Activated CD8-positive, alpha-beta memory T cell treated with anti-CD3 and anti-CD28 coated beads, Interleukin-2, amount 10 ng/mL, durations not matched to agents 7 days and 5 days (primary cell): ENCODE measurements at regions not wholly inside any gene's neighbourhood (a gene's known extent, or its start where the extent isn't known, plus 50 kb on each side); places are given as distances from the start of the nearest gene placed in this dataset.

ENCODE experiments used
- ATAC-seq: fragments of 150-1000 bp; cut with Tn5 transposase; one replicate; pipeline ENCODE4 v1.10.0; 2021; ENCODE audit warnings: moderate library complexity
- CTCF ChIA-PET: fragments of 350-600 bp; sonication (Branson Sonifier 250); formaldehyde crosslinking; loops from one replicate; lab custom pipeline; 2021; ENCODE audit warnings: antibody characterized with exemption; lab: Charles Lee
- DNase-seq: peaks from one replicate; pipeline ENCODE4 v3.0.0-alpha.2; 2020
- H3K27ac Mint-ChIP-seq: one replicate; pipeline ENCODE4 v1.8.0; 2021; ENCODE audit warnings: mild to moderate bottlenecking, mixed read lengths
- H3K27me3 Mint-ChIP-seq: one replicate; pipeline ENCODE4 v1.8.0; 2021; ENCODE audit warnings: mixed read lengths
- H3K36me3 Mint-ChIP-seq: one replicate; pipeline ENCODE4 v1.8.0; 2021; ENCODE audit warnings: mild to moderate bottlenecking, mixed read lengths
- H3K4me1 Mint-ChIP-seq: one replicate; pipeline ENCODE4 v1.8.0; 2021; ENCODE audit warnings: mixed read lengths
- H3K4me3 Mint-ChIP-seq: one replicate; pipeline ENCODE4 v1.8.0; 2021; ENCODE audit warnings: mild to moderate bottlenecking, moderate library complexity, mixed read lengths
- H3K9me3 Mint-ChIP-seq: one replicate; pipeline ENCODE4 v1.8.0; 2022; ENCODE audit warnings: low read depth, mixed read lengths

DNA sequence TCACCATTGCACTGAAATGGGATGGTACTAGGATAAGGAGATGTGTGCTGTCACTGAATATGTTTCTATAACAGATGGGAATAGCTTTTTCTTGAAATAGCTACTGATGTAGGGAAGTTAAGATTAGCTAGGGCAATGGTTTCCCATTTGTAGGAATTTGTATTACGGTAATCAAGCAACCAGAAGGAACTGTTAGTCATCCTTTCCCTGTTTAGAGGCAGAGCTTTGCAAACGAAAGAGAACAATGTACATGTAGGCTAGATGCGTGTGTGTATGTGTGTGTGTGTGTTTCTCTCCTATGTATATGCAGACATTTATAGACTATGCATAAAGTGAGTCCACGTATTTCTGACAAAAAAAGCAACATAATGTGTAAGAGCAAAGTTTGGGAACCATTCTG lies 171.9 kb upstream of the GRIA1 start:
- no peaks in the 10 kb centered on the region for H3K4me1 Mint-ChIP-seq
- DNase-seq (no peak), ATAC-seq (no peak)
- H3K36me3 Mint-ChIP-seq = no peaks in the 10 kb centered on the region
- H3K27me3 Mint-ChIP-seq = no peaks in the 10 kb centered on the region
- H3K9me3 Mint-ChIP-seq = peaks cover 2% of the 10 kb centered on the region
- CTCF ChIA-PET = no interaction called here
- H3K4me3 Mint-ChIP-seq = no peak overlapping the region
- H3K27ac Mint-ChIP-seq = no peak overlapping the region

DNA sequence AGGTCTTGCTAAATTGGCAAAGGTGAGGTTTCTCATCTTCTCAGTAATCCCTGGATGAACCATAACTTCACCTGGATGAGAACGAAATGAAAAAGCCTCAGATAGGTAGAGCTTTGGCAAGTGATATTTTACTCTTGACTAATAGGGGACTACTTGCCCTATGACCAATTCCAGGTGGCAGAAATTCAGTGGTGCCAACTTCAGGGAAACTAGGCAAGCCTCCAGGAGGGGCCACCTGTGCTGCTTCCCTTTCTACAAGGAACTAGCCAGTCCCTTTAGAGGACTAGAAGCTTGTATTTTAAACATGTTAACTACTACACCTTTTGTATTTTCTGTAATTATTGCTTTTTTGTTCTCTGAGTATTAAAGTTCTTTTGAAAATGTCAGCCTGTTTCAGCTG lies 169.0 kb upstream of the GRIA1 start:
- Mint-ChIP-seq H3K36me3 (no peaks in the 10 kb centered on the region), H3K27ac (no peak overlapping the region), H3K4me1 (no peaks in the 10 kb centered on the region), H3K27me3 (no peaks in the 10 kb centered on the region), H3K9me3 (peaks cover 2% of the 10 kb centered on the region), H3K4me3 (no peak overlapping the region)
- CTCF ChIA-PET = no interaction called here
- DNase-seq = no peak
- no peak for ATAC-seq

- CTCF ChIA-PET = no interaction called here
- H3K27me3 Mint-ChIP-seq = no peaks in the 10 kb centered on the region
- H3K4me3 Mint-ChIP-seq = no peak overlapping the region
- H3K4me1 Mint-ChIP-seq = no peaks in the 10 kb centered on the region
- H3K9me3 Mint-ChIP-seq = no peaks in the 10 kb centered on the region
- H3K36me3 Mint-ChIP-seq = no peaks in the 10 kb centered on the region
- H3K27ac Mint-ChIP-seq = no peak overlapping the region
- no peak for ATAC-seq
- no peak for DNase-seq
Observed at GRCh38 chr5:153340139-153340538, 150.3 kb upstream of the GRIA1 start.

- no peak for DNase-seq
- Mint-ChIP-seq H3K36me3 (no peaks in the 10 kb centered on the region), H3K4me1 (no peaks in the 10 kb centered on the region), H3K27ac (no peak overlapping the region), H3K4me3 (no peak overlapping the region), H3K27me3 (no peaks in the 10 kb centered on the region), H3K9me3 (no peaks in the 10 kb centered on the region)
- CTCF ChIA-PET = no interaction called here
- no peak for ATAC-seq
Observed at GRCh38 chr5:153340738-153341137, 149.7 kb upstream of the GRIA1 start.

DNA sequence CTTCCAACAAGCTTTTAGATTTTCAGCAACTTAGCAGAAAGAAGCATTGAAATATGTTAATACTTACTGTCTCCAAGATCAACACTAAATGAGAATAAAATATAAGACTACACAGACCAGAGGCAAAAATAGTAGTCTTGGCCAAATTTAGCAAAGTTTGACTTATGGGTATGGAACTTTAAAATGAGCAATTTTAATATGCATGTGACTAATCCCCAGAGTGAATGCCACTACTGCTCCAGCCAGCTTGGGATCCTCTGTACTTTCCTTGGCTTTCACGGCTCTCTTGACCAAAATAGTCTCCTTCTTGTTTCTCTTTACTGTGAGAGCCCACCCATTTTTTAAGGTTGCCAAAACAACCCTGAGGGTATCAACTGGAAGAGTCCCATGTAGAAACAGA lies 148.0 kb upstream of the GRIA1 start:
- no peaks in the 10 kb centered on the region for H3K36me3 Mint-ChIP-seq
- H3K9me3 Mint-ChIP-seq = no peaks in the 10 kb centered on the region
- DNase-seq (no peak), ATAC-seq (no peak)
- no peaks in the 10 kb centered on the region for H3K27me3 Mint-ChIP-seq
- CTCF ChIA-PET = no interaction called here
- no peaks in the 10 kb centered on the region for H3K4me1 Mint-ChIP-seq
- H3K4me3 Mint-ChIP-seq = no peak overlapping the region
- no peak overlapping the region for H3K27ac Mint-ChIP-seq

GRCh38 chr5:153347611-153348010 lies 142.9 kb upstream of the GRIA1 start:
- Mint-ChIP-seq H3K4me1 (peaks cover 2% of the 10 kb centered on the region), H3K36me3 (no peaks in the 10 kb centered on the region), H3K27ac (no peak overlapping the region), H3K27me3 (peaks cover 5% of the 10 kb centered on the region), H3K9me3 (no peaks in the 10 kb centered on the region), H3K4me3 (no peak overlapping the region)
- CTCF ChIA-PET = no interaction called here
- no peak for ATAC-seq
- DNase-seq = no peak

- Mint-ChIP-seq H3K36me3 (no peaks in the 10 kb centered on the region), H3K4me1 (peaks cover 12% of the 10 kb centered on the region), H3K4me3 (no peak overlapping the region), H3K27me3 (peaks cover 7% of the 10 kb centered on the region), H3K27ac (no peak overlapping the region), H3K9me3 (no peaks in the 10 kb centered on the region)
- DNase-seq = no peak
- no peak for ATAC-seq
- CTCF ChIA-PET = no interaction called here
Observed at GRCh38 chr5:153350175-153350883, 140.1 kb upstream of the GRIA1 start.

GRCh38 chr5:153352685-153353219 lies 137.7 kb upstream of the GRIA1 start:
- CTCF ChIA-PET = no interaction called here
- Mint-ChIP-seq H3K4me1 (peaks cover 12% of the 10 kb centered on the region), H3K9me3 (no peaks in the 10 kb centered on the region), H3K27ac (no peak overlapping the region), H3K4me3 (peak overlapping the region; percentile 32), H3K27me3 (peaks cover 7% of the 10 kb centered on the region), H3K36me3 (peaks cover 2% of the 10 kb centered on the region)
- ATAC-seq (peak; percentile 66), DNase-seq (peak; percentile 46)

DNA sequence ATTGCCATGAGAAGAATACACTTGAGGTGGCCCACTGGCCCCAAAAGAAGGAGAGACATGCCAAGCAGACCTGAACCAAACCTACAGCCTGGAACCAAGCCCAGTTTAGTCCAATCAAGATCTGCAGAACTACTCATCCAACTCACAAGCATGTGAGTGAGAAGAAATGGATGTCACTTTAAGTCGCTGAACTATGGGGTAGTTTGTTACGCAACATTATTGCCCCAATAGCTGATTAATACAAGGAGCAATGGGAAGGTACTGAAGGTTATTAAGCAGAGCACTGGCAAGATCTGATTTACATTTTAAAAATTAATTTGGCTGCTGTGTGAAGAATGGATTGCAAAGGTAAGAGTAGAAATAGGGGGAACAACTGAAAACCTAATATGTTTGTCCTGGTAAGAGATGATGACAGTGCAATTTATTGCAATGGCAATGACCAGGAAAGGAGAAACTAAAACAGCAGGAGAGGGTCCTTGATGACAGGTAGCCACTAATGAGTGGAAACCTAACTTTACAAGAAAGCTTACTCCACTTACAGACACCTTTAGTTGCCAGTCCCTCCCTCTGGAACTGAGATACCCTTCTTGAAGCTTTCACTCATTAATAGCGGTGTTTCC lies 132.9 kb upstream of the GRIA1 start:
- CTCF ChIA-PET = no interaction called here
- Mint-ChIP-seq H3K27ac (no peak overlapping the region), H3K36me3 (peaks cover 4% of the 10 kb centered on the region), H3K4me1 (peaks cover 21% of the 10 kb centered on the region), H3K27me3 (peaks cover 5% of the 10 kb centered on the region), H3K9me3 (peaks cover 3% of the 10 kb centered on the region), H3K4me3 (no peak overlapping the region)
- DNase-seq = no peak
- no peak for ATAC-seq

GRCh38 chr5:153358315-153358976 lies 132.0 kb upstream of the GRIA1 start:
- CTCF ChIA-PET = no interaction called here
- no peak overlapping the region for H3K4me3 Mint-ChIP-seq
- DNase-seq (no peak), ATAC-seq (peak; percentile 55)
- H3K36me3 Mint-ChIP-seq = peaks cover 4% of the 10 kb centered on the region
- H3K4me1 Mint-ChIP-seq = peaks cover 13% of the 10 kb centered on the region
- peaks cover 5% of the 10 kb centered on the region for H3K27me3 Mint-ChIP-seq
- H3K27ac Mint-ChIP-seq = no peak overlapping the region
- peaks cover 3% of the 10 kb centered on the region for H3K9me3 Mint-ChIP-seq

DNA sequence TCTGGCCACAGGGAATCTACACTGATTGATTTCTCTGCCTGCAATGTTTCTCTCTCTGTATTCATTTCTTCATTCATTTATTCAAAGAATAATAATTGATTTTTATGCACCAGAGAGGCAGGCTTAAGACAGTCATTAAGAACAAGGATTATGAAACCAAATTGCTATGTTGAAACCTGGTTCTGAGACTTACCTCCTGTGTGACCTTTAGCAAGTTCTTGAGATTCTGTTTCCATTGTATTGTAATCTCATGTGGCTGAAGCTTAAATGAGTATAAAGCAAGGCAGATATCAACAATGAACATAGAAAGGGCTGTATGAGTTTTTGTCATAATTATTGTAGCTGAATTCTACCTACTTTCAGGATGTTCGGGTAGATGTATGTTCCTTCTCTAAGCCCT lies 129.6 kb upstream of the GRIA1 start:
- CTCF ChIA-PET = no interaction called here
- H3K27ac Mint-ChIP-seq = no peak overlapping the region
- no peak overlapping the region for H3K4me3 Mint-ChIP-seq
- peaks cover 4% of the 10 kb centered on the region for H3K36me3 Mint-ChIP-seq
- ATAC-seq (no peak), DNase-seq (no peak)
- peaks cover 11% of the 10 kb centered on the region for H3K4me1 Mint-ChIP-seq
- H3K27me3 Mint-ChIP-seq = peaks cover 3% of the 10 kb centered on the region
- H3K9me3 Mint-ChIP-seq = peaks cover 3% of the 10 kb centered on the region

DNA sequence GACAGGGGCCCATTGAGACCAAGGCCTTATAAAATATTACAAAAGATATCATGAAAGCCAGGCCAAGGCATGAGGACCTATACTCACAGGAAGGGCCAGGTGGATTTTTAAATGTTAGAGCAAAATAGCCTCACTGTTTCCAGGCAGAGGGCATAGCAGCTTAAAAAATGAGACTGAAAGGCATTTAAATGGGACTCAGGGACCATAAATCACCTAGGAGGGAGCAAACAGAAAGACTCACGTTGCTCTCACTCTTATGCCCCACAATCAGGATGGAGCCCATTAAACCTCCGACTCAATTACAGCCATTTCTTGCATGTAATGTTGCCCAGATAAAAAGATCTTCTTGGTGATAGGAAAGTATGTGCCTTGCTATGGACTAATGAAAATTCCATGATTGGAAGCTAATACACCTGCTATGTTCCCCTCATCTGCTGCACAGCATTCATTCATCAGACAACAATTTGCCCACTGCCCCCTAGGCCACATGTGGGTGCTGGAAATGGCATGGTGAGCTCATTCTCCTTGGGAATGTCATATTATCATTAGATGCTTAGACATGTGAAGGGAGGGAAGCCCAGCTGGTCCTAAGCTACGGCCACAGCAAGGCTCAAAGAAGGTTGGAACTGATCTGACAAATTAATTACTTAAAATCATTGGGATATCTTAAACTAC lies 128.6 kb upstream of the GRIA1 start:
- Mint-ChIP-seq H3K27me3 (peaks cover 3% of the 10 kb centered on the region), H3K9me3 (peaks cover 3% of the 10 kb centered on the region), H3K27ac (no peak overlapping the region), H3K4me3 (no peak overlapping the region), H3K36me3 (peaks cover 2% of the 10 kb centered on the region), H3K4me1 (peaks cover 11% of the 10 kb centered on the region)
- no peak for DNase-seq
- ATAC-seq = no peak
- CTCF ChIA-PET = no interaction called here

DNA sequence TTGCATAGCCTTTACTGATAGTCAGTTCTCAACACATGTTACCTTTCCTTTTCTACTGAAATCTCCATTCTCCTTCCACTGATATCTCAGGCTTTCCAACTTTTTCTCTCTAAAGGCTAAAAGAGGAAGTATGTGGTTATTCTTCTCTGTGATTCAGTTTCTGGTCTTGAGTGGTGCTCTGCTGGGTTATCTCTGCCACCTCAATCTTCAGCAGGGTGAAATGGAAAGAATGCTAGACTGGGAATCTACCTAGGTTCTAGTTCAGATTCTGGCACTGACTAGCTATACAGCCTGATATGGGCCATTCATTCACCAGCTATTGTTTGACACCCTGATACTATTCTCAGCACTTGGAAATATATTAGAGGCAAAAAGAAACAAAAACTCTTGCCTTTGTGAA lies 124.9 kb upstream of the GRIA1 start:
- Mint-ChIP-seq H3K4me3 (no peak overlapping the region), H3K27me3 (no peaks in the 10 kb centered on the region), H3K36me3 (no peaks in the 10 kb centered on the region), H3K27ac (no peak overlapping the region), H3K9me3 (no peaks in the 10 kb centered on the region), H3K4me1 (no peaks in the 10 kb centered on the region)
- ATAC-seq = no peak
- CTCF ChIA-PET = no interaction called here
- DNase-seq = no peak
